Upper lobe of left lung (tissue), 4 donors: ENCODE measurements at regions not wholly inside any gene's neighbourhood (a gene's known extent, or its start where the extent isn't known, plus 50 kb on each side); places are given as distances from the start of the nearest gene placed in this dataset.

ENCODE experiments used
- POLR2A ChIP-seq, 4 donors: fragments of 450-650 bp; IDR thresholded peaks; one replicate each; pipeline ENCODE4 v1.5.1; 2016 to 2017; ENCODE audit warnings: antibody characterized with exemption in 4 of 4, mild to moderate bottlenecking in 2 of 4
- TF ChIP-seq, protein P1 (sequence below), 6 experiments: fragments of 450-650 bp in 4 of 6; fragments of 200-600 bp in 2 of 6; sonication (generic) in 2 of 6; IDR thresholded peaks; one replicate each; pipeline ENCODE4 v1.5.1; 2016 to 2019; ENCODE audit warnings: antibody characterized with exemption in 6 of 6

GRCh38 chr18:71131918-71132317 is 843.1 kb downstream of the SOCS6 start:
- TF ChIP-seq, protein P1, sequence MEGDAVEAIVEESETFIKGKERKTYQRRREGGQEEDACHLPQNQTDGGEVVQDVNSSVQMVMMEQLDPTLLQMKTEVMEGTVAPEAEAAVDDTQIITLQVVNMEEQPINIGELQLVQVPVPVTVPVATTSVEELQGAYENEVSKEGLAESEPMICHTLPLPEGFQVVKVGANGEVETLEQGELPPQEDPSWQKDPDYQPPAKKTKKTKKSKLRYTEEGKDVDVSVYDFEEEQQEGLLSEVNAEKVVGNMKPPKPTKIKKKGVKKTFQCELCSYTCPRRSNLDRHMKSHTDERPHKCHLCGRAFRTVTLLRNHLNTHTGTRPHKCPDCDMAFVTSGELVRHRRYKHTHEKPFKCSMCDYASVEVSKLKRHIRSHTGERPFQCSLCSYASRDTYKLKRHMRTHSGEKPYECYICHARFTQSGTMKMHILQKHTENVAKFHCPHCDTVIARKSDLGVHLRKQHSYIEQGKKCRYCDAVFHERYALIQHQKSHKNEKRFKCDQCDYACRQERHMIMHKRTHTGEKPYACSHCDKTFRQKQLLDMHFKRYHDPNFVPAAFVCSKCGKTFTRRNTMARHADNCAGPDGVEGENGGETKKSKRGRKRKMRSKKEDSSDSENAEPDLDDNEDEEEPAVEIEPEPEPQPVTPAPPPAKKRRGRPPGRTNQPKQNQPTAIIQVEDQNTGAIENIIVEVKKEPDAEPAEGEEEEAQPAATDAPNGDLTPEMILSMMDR (IDR thresholded peaks at IDR 0.05): no peak
- no peak for TF ChIP-seq POLR2A (IDR thresholded peaks at IDR 0.05)
